DND-41 (cell line): ENCODE measurements at regions not wholly inside any gene's neighbourhood (a gene's known extent, or its start where the extent isn't known, plus 50 kb on each side); places are given as distances from the start of the nearest gene placed in this dataset.

Experiments
- ATAC-seq: fragments of 200-7000 bp; cut with Tn5 transposase; 3 replicates; pipeline ENCODE4 v1.9.1; 2021; ENCODE audit warnings: low read depth; ENCODE audit not compliant: insufficient read depth
- DNase-seq: peaks from one replicate; pipeline ENCODE4 v3.0.0-alpha.2; 2020
- H2AFZ ChIP-seq: 2 replicates; pipeline ENCODE4 v1.6.0; 2012; ENCODE audit warnings: low read depth, low read length
- H3K27ac ChIP-seq: 2 replicates; pipeline ENCODE4 v1.5.1; 2012; ENCODE audit warnings: low read length, inconsistent platforms
- H3K27me3 ChIP-seq: fragments of 200-600 bp; sonication (generic); 2 replicates; pipeline ENCODE4 v1.6.0; 2012; ENCODE audit warnings: low read length, mild to moderate bottlenecking, inconsistent platforms; ENCODE audit not compliant: insufficient read depth, poor library complexity
- H3K36me3 ChIP-seq: 2 replicates; pipeline ENCODE4 v1.5.1; 2012; ENCODE audit warnings: low read length, inconsistent platforms; ENCODE audit not compliant: insufficient read depth
- H3K4me1 ChIP-seq: 2 replicates; pipeline ENCODE4 v1.5.1; 2012; ENCODE audit warnings: mild to moderate bottlenecking, low read length; ENCODE audit not compliant: insufficient read depth
- H3K4me2 ChIP-seq: 2 replicates; pipeline ENCODE4 v1.6.0; 2012; ENCODE audit warnings: mild to moderate bottlenecking, moderate library complexity, low read length, inconsistent platforms; ENCODE audit not compliant: insufficient read depth
- H3K4me3 ChIP-seq, 2 experiments: fragments of 200-600 bp in 1 of 2; shearing (Covaris generic) in 1 of 2; 2 replicates each; pipeline ENCODE4 v1.5.1; 2012 to 2016; ENCODE audit warnings: inconsistent platforms in 2 of 2, low read length in 2 of 2, mild to moderate bottlenecking in 2 of 2, low read depth in 1 of 2, moderate library complexity in 1 of 2
- H3K79me2 ChIP-seq: 2 replicates; pipeline ENCODE4 v1.6.0; 2012; ENCODE audit warnings: low read length, inconsistent platforms; ENCODE audit not compliant: insufficient read depth
- H3K9ac ChIP-seq: 2 replicates; pipeline ENCODE4 v1.6.0; 2012; ENCODE audit warnings: low read depth, mild to moderate bottlenecking, inconsistent platforms, low read length, moderate library complexity
- H3K9me3 ChIP-seq: 2 replicates; pipeline ENCODE4 v1.5.1; 2012; ENCODE audit warnings: low read length, moderate library complexity, mild to moderate bottlenecking, inconsistent platforms; ENCODE audit not compliant: insufficient read depth, severe bottlenecking
- H4K20me1 ChIP-seq: 2 replicates; pipeline ENCODE4 v1.6.0; 2012; ENCODE audit warnings: low read length; ENCODE audit not compliant: insufficient read depth
- CTCF ChIP-seq: IDR thresholded peaks from 2 replicates; pipeline ENCODE4 v1.5.1; 2012; ENCODE audit warnings: borderline replicate concordance, low read length, moderate library complexity, mild to moderate bottlenecking; ENCODE audit not compliant: poor library complexity, severe bottlenecking; ENCODE audit errors: extremely low read depth
- EZH2 ChIP-seq: IDR thresholded peaks from 3 replicates; pipeline ENCODE4 v1.6.1; 2012; ENCODE audit warnings: borderline replicate concordance, low read depth, mild to moderate bottlenecking, moderate library complexity, low read length, inconsistent platforms; ENCODE audit not compliant: severe bottlenecking

GRCh38 chr1:114289824-114290223, 136.2 kb upstream of the SYT6 start:
- DNase-seq: no peak
- no peak for ATAC-seq
- Histone ChIP-seq H3K9ac (no peak overlapping the region), H3K36me3 (no peaks in the 10 kb centered on the region), H3K79me2 (no peaks in the 10 kb centered on the region), H3K4me1 (no peaks in the 10 kb centered on the region), H2AFZ (no peak overlapping the region), H3K27ac (no peak overlapping the region), H4K20me1 (no peaks in the 10 kb centered on the region), H3K9me3 (no peaks in the 10 kb centered on the region), H3K4me2 (no peak overlapping the region), H3K4me3 (no peak overlapping the region), H3K27me3 (no peaks in the 10 kb centered on the region)
- TF ChIP-seq EZH2 (no peak), CTCF (no peak)

DNA sequence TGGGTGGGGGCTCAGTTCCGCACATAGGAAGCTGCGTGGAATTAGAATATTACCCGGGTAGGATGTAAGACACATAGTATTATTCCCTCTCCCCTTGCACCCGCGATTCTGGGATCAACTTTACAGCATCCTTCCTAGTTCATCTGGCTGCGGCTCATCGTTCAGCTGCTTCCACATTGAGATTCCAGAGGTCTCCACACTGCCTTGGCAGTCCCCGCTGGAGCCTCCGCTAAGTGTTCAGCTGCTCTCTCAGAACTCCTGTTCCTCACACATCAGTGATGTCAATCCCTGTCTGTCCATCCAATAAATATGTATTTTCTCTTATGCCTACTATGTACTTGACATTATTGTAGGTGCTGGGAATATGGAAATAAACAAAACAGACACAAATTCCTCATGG, 135.6 kb upstream of the SYT6 start:
- DNase-seq (no peak), ATAC-seq (no peak)
- no peaks in the 10 kb centered on the region for H4K20me1 ChIP-seq
- no peaks in the 10 kb centered on the region for H3K36me3 ChIP-seq
- no peak overlapping the region for H3K9ac ChIP-seq
- H3K27ac ChIP-seq: no peak overlapping the region
- no peaks in the 10 kb centered on the region for H3K9me3 ChIP-seq
- H3K4me3 ChIP-seq: no peak overlapping the region
- no peaks in the 10 kb centered on the region for H3K4me1 ChIP-seq
- no peak overlapping the region for H3K4me2 ChIP-seq
- H3K27me3 ChIP-seq: no peaks in the 10 kb centered on the region
- TF ChIP-seq EZH2 (no peak), CTCF (no peak)
- no peaks in the 10 kb centered on the region for H3K79me2 ChIP-seq
- H2AFZ ChIP-seq: no peak overlapping the region

DNA sequence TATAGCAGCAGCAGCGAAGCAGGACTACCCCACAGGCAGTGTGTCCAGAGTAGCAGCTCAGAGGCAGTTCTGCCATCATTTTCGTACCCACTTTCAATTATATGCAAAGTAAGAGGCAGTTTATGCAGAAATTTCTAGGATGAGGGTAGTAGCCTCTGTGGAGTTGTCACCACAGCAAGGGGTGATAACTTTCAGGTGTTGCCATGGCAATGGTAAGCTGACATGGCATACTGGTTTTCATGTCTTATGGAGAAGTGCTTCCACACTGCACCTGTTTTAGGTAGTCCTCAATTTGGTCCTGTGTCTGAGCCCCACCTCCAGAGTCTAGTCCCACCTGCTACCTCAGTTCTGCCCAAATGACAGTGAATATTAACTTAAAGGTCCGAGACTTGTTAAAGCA, 133.3 kb upstream of the SYT6 start:
- Histone ChIP-seq H3K36me3 (no peaks in the 10 kb centered on the region), H3K79me2 (no peaks in the 10 kb centered on the region), H3K4me2 (no peak overlapping the region), H3K27ac (no peak overlapping the region), H2AFZ (no peak overlapping the region), H3K27me3 (no peaks in the 10 kb centered on the region), H3K9me3 (no peaks in the 10 kb centered on the region), H3K4me3 (no peak overlapping the region), H4K20me1 (no peaks in the 10 kb centered on the region), H3K4me1 (0 out of 2 replicates have a peak, but pooled peaks cover 3% of the 10 kb centered on the region), H3K9ac (no peak overlapping the region)
- no peak for TF ChIP-seq EZH2
- no peak for TF ChIP-seq CTCF
- ATAC-seq: no peak
- no peak for DNase-seq

DNA sequence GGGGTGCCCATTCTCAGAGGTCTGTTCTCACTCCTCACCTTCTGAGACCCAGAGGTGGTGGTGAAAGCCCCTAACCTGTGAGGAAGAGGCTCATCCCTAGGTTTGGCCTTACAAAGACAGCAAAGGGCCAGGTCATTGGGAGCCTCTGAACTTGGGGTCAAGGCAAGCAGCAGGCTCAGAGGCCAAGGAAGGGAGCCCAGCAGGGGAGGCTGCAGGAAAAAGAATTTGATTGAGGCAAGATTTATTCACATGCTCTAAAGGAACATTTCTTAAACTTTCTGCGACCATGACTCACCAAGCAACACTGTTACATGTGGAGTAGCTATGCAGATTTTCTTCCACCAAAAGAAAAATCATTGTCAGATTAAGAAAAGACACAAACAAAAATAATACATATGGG, 132.5 kb upstream of the SYT6 start:
- Histone ChIP-seq H3K9ac (no peak overlapping the region), H3K4me1 (0 out of 2 replicates have a peak, but pooled peaks cover 3% of the 10 kb centered on the region), H3K4me3 (no peak overlapping the region), H3K4me2 (no peak overlapping the region), H3K36me3 (no peaks in the 10 kb centered on the region), H3K27me3 (no peaks in the 10 kb centered on the region), H3K79me2 (no peaks in the 10 kb centered on the region), H3K27ac (no peak overlapping the region), H4K20me1 (no peaks in the 10 kb centered on the region), H3K9me3 (no peaks in the 10 kb centered on the region), H2AFZ (no peak overlapping the region)
- ATAC-seq (no peak), DNase-seq (no peak)
- TF ChIP-seq CTCF (peak; percentile 14), EZH2 (no peak)
